IPS-18a (cell line): ENCODE measurements at regions not wholly inside any gene's neighbourhood (a gene's known extent, or its start where the extent isn't known, plus 50 kb on each side); places are given as distances from the start of the nearest gene placed in this dataset.

Source experiments
- H3K27ac ChIP-seq: one replicate; pipeline ENCODE4 v1.5.1; 2013; ENCODE audit warnings: low read length
- H3K27me3 ChIP-seq: one replicate; pipeline ENCODE4 v1.6.1; 2013; ENCODE audit warnings: mild to moderate bottlenecking, low read length; ENCODE audit not compliant: control insufficient read depth, insufficient read depth
- H3K36me3 ChIP-seq: one replicate; pipeline ENCODE4 v1.6.1; 2013; ENCODE audit warnings: low read depth, low read length; ENCODE audit not compliant: control insufficient read depth
- H3K4me1 ChIP-seq: one replicate; pipeline ENCODE4 v1.6.1; 2013; ENCODE audit warnings: low read depth, low read length; ENCODE audit not compliant: control insufficient read depth
- H3K4me3 ChIP-seq: one replicate; pipeline ENCODE4 v1.5.1; 2013; ENCODE audit warnings: low read length
- H3K9ac ChIP-seq: one replicate; pipeline ENCODE4 v1.6.1; 2013; ENCODE audit warnings: mild to moderate bottlenecking, low read length, moderate library complexity
- H3K9me3 ChIP-seq: one replicate; pipeline ENCODE4 v1.6.1; 2013; ENCODE audit warnings: low read depth, low read length; ENCODE audit not compliant: control insufficient read depth

GRCh38 chr1:228862542-228863505 is 127.5 kb downstream of the RHOU start:
- H3K27ac ChIP-seq = no peak overlapping the region

GRCh38 chr1:228863776-228864175 is 128.5 kb downstream of the RHOU start:
- H3K4me3 ChIP-seq = no peak overlapping the region
- H3K27ac ChIP-seq = no peak overlapping the region
- no peaks in the 10 kb centered on the region for H3K9me3 ChIP-seq
- H3K36me3 ChIP-seq = no peaks in the 10 kb centered on the region
- H3K4me1 ChIP-seq = peaks cover 21% of the 10 kb centered on the region
- H3K9ac ChIP-seq = no peak overlapping the region
- H3K27me3 ChIP-seq = no peaks in the 10 kb centered on the region

More at GRCh38 chr1:228862542-228863505, 127.5 kb downstream of the RHOU start:
- Histone ChIP-seq H3K4me3 (no peak overlapping the region), H3K27me3 (no peaks in the 10 kb centered on the region), H3K9me3 (no peaks in the 10 kb centered on the region), H3K4me1 (peaks cover 21% of the 10 kb centered on the region), H3K9ac (no peak overlapping the region), H3K36me3 (no peaks in the 10 kb centered on the region)

DNA sequence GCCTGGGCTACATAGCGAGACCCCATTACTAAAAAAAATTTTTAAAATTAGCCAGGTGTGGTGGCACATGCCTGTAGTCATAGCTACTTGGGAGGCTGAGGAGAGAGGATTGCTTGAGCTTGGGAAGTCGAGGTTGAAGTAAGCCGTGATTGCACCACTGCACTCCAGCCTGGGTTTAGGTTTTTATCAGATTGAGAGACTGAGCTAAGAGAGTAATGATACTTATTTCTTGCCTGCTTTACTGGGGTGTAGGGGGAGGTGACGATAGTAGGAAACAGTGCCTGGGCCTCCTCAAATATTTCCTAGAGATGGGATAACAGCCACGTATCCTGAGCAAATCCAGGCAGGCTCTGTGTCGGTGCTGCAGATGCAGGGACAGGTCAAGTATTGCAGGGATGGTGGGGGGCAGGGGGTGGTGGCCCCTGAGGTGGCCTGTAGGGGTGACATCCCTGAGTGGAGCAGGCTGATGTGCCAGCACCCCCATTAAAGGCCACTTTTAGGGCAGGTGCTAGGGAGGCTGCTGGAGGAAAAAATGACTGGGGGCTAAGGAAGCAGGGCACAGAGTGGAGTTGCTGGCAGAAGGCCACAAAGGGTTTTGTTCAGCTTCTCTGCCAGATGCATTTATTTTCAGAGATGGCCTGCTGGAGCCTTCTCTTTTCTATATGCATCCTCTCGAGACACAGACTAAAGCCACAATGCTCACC is 130.5 kb downstream of the RHOU start:
- Histone ChIP-seq H3K27ac (no peak overlapping the region), H3K4me3 (no peak overlapping the region), H3K9ac (no peak overlapping the region), H3K27me3 (no peaks in the 10 kb centered on the region), H3K36me3 (no peaks in the 10 kb centered on the region), H3K4me1 (peaks cover 21% of the 10 kb centered on the region), H3K9me3 (no peaks in the 10 kb centered on the region)

GRCh38 chr1:228866468-228866867 is 131.2 kb downstream of the RHOU start:
- Histone ChIP-seq H3K4me1 (peaks cover 21% of the 10 kb centered on the region), H3K27me3 (no peaks in the 10 kb centered on the region), H3K27ac (no peak overlapping the region), H3K9me3 (no peaks in the 10 kb centered on the region), H3K36me3 (no peaks in the 10 kb centered on the region), H3K4me3 (no peak overlapping the region), H3K9ac (no peak overlapping the region)

DNA sequence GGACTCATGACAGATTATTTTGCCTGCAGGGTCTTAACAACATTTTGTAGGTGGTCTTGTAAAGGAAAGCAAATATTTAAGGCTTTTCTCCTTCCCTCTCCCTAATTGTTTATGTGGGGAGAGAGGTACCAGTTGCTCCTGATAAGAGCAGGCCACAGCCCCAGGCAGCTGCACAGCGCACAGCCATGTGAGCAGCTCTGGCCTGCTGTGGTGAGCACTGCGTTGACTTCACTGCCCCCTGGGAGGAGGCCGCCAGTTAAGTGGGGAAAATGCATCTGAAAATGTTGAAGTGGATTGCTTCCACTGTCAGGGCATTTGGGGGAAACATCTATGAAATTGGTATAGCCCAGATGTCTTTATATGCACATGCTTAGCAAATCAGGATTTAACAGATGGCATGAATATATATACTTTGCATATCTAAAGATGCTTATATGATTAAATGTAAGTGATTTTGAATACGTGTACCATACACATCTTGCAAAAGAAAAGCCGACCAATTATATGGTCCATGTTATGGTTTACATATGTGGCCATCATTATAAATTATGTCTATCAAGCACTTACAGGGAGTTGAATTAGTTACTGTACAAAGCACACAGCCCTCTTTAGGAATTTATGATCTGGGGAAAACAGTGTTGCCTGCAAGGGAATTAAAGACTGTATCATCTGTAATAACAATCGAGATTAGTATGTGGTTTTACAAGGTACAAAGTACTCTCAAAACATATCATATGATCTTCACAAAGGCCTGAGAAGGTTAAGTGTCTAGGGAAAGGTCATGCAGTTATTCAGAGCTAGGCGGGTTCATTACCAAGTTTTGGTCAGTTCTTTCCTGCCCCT is 132.1 kb downstream of the RHOU start:
- no peaks in the 10 kb centered on the region for H3K36me3 ChIP-seq

GRCh38 chr1:228867951-228868730 is 132.9 kb downstream of the RHOU start:
- H3K27ac ChIP-seq = no peak overlapping the region

More for the DNA sequence above, 132.1 kb downstream of the RHOU start:
- Histone ChIP-seq H3K27me3 (no peaks in the 10 kb centered on the region), H3K4me3 (no peak overlapping the region), H3K27ac (no peak overlapping the region), H3K9me3 (no peaks in the 10 kb centered on the region), H3K4me1 (peaks cover 21% of the 10 kb centered on the region), H3K9ac (no peak overlapping the region)

GRCh38 chr1:228868731-228869024 is 133.4 kb downstream of the RHOU start:
- H3K27ac ChIP-seq = no peak overlapping the region
- H3K9me3 ChIP-seq = no peaks in the 10 kb centered on the region
- peaks cover 13% of the 10 kb centered on the region for H3K4me1 ChIP-seq
- H3K36me3 ChIP-seq = no peaks in the 10 kb centered on the region
- H3K9ac ChIP-seq = no peak overlapping the region
- H3K27me3 ChIP-seq = no peaks in the 10 kb centered on the region
- no peak overlapping the region for H3K4me3 ChIP-seq

More at GRCh38 chr1:228867951-228868730, 132.9 kb downstream of the RHOU start:
- Histone ChIP-seq H3K9ac (no peak overlapping the region), H3K27me3 (no peaks in the 10 kb centered on the region), H3K4me3 (no peak overlapping the region), H3K4me1 (peaks cover 18% of the 10 kb centered on the region), H3K9me3 (no peaks in the 10 kb centered on the region), H3K36me3 (no peaks in the 10 kb centered on the region)

GRCh38 chr1:228869312-228869824 is 134.1 kb downstream of the RHOU start:
- no peaks in the 10 kb centered on the region for H3K27me3 ChIP-seq
- H3K9me3 ChIP-seq = no peaks in the 10 kb centered on the region
- H3K9ac ChIP-seq = no peak overlapping the region
- no peaks in the 10 kb centered on the region for H3K36me3 ChIP-seq
- H3K4me1 ChIP-seq = peaks cover 6% of the 10 kb centered on the region
- no peak overlapping the region for H3K4me3 ChIP-seq
- H3K27ac ChIP-seq = no peak overlapping the region

DNA sequence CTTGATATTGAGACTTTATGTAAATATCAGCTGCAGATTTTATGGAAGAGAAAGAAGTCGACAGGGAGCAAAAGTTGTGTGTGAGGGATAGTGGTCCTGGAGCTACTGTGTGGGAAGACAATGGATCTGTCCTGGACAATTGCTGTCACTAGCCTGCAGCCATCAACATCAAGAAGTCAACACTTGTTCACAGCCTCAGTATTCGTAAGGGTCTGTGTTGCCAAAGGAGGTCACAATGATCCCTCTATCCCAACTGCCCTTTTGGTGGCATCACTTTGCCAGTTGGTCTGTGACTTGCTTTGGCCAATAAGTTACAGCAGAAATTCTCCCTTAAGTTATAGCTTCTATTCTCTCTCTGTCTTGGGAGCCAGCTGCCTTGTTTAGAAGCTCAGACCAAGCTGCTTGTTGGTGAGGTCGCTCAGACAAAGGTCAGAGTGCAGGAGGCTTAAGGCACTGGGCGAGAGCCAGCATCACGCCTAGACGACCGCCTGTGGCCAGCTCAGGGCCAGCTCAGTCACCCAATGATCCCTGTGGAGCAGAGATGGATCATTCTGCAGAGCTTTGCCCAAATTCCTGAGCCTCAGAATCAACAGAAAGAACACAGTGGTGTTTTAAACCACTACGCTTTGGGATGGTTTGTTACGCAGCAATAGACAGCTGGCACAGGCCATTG is 134.9 kb downstream of the RHOU start:
- Histone ChIP-seq H3K9me3 (no peaks in the 10 kb centered on the region), H3K36me3 (no peaks in the 10 kb centered on the region), H3K9ac (no peak overlapping the region), H3K27me3 (no peaks in the 10 kb centered on the region), H3K4me3 (no peak overlapping the region), H3K4me1 (peaks cover 4% of the 10 kb centered on the region), H3K27ac (no peak overlapping the region)

GRCh38 chr1:228871314-228872061 is 136.2 kb downstream of the RHOU start:
- H3K9ac ChIP-seq = no peak overlapping the region
- no peaks in the 10 kb centered on the region for H3K9me3 ChIP-seq
- H3K27ac ChIP-seq = no peak overlapping the region
- H3K4me3 ChIP-seq = no peak overlapping the region
- H3K27me3 ChIP-seq = no peaks in the 10 kb centered on the region
- no peaks in the 10 kb centered on the region for H3K36me3 ChIP-seq
- H3K4me1 ChIP-seq = peaks cover 4% of the 10 kb centered on the region
